ENCODE measurements at regions not wholly inside any gene's neighbourhood (a gene's known extent, or its start where the extent isn't known, plus 50 kb on each side); places are given as distances from the start of the nearest gene placed in this dataset.

GRCh38 chr15:70539912-70540530 is 223.3 kb downstream of the UACA start:
- TF ChIP-seq NFXL1 (IDR thresholded peaks at IDR 0.05; ENCODE audit: borderline replicate concordance) (no peak), SMC3 (IDR thresholded peaks at IDR 0.05; ENCODE audit: borderline replicate concordance, low read length) (no peak), CTCF (IDR thresholded peaks at IDR 0.05 in 2 of 3, conservative IDR thresholded peaks at IDR 0.05 in 1 of 3; ENCODE audit: control insufficient read depth in 2 of 3, extremely low read depth in 1 of 3, insufficient read depth in 1 of 3, low read depth in 3 of 3, low read length in 3 of 3) (no peak), LARP7 (IDR thresholded peaks at IDR 0.05) (no peak), RAD21 (IDR thresholded peaks at IDR 0.05; ENCODE audit: insufficient read depth, low read depth, low read length) (no peak), ZBTB40 (IDR thresholded peaks at IDR 0.05; ENCODE audit: borderline replicate concordance) (no peak), ETV6 (conservative IDR thresholded peaks at IDR 0.05 in 1 of 2, IDR thresholded peaks at IDR 0.05 in 1 of 2; ENCODE audit: borderline replicate concordance in 1 of 2, low read depth in 1 of 2) (no peak), EZH2 (IDR thresholded peaks at IDR 0.05; ENCODE audit: borderline replicate concordance, control insufficient read depth, low read depth, low read length) (no peak), TBL1XR1 (IDR thresholded peaks at IDR 0.05; ENCODE audit: low read depth, low read length) (no peak), SIN3A (IDR thresholded peaks at IDR 0.05; ENCODE audit: low read depth, low read length) (no peak), SP1 (IDR thresholded peaks at IDR 0.05; ENCODE audit: low read depth, low read length) (no peak), FOXK2 (IDR thresholded peaks at IDR 0.05) (no peak)
